ENCODE measurements at regions not wholly inside any gene's neighbourhood (a gene's known extent, or its start where the extent isn't known, plus 50 kb on each side); places are given as distances from the start of the nearest gene placed in this dataset.

- no peak for TF ChIP-seq TCF4 (CRISPR knock-in tag; IDR thresholded peaks at IDR 0.05; ENCODE audit: borderline replicate concordance)
- TF ChIP-seq ZNF8 (CRISPR knock-in tag; IDR thresholded peaks at IDR 0.05), result no peak
- TF ChIP-seq ZFP30 (CRISPR knock-in tag; IDR thresholded peaks at IDR 0.05), result no peak
- no peak for TF ChIP-seq ZC3H10 (CRISPR knock-in tag; IDR thresholded peaks at IDR 0.05)
- TF ChIP-seq ISL1 (CRISPR knock-in tag; IDR thresholded peaks at IDR 0.05), result no peak
- no peak for TF ChIP-seq TSHZ2 (CRISPR knock-in tag; IDR thresholded peaks at IDR 0.05)
- TF ChIP-seq ESRRG (CRISPR knock-in tag; IDR thresholded peaks at IDR 0.05), result no peak
- no peak for TF ChIP-seq POU6F1 (CRISPR knock-in tag; IDR thresholded peaks at IDR 0.05; ENCODE audit: borderline replicate concordance, low read depth)
- no peak for TF ChIP-seq BACH2 (CRISPR knock-in tag; IDR thresholded peaks at IDR 0.05; ENCODE audit: borderline replicate concordance)
- no peak for TF ChIP-seq ZNF70 (CRISPR knock-in tag; IDR thresholded peaks at IDR 0.05)
- no peak for TF ChIP-seq SNAI2 (CRISPR knock-in tag; IDR thresholded peaks at IDR 0.05)
- TF ChIP-seq TOX (CRISPR knock-in tag; IDR thresholded peaks at IDR 0.05; ENCODE audit: borderline replicate concordance), result no peak
- TF ChIP-seq GLIS3 (CRISPR knock-in tag; IDR thresholded peaks at IDR 0.05), result no peak
- no peak for TF ChIP-seq CSDC2 (CRISPR knock-in tag; IDR thresholded peaks at IDR 0.05)
- TF ChIP-seq PPARA (CRISPR knock-in tag; IDR thresholded peaks at IDR 0.05; ENCODE audit: borderline replicate concordance), result no peak
- no peak for TF ChIP-seq CSRNP3 (CRISPR knock-in tag; IDR thresholded peaks at IDR 0.05)
- no peak for TF ChIP-seq PATZ1 (CRISPR knock-in tag; IDR thresholded peaks at IDR 0.05; ENCODE audit: borderline replicate concordance)
- no peak for TF ChIP-seq RARB (CRISPR knock-in tag; IDR thresholded peaks at IDR 0.05)
- no peak for ATAC-seq
Measured at GRCh38 chr5:61965490-61965889, 340.5 kb upstream of the KIF2A start.

- no peak for TF ChIP-seq ESRRG (CRISPR knock-in tag; IDR thresholded peaks at IDR 0.05)
- TF ChIP-seq ZFP3 (CRISPR knock-in tag; IDR thresholded peaks at IDR 0.05), result no peak
- TF ChIP-seq ISL1 (CRISPR knock-in tag; IDR thresholded peaks at IDR 0.05), result no peak
- no peak for TF ChIP-seq ZC3H10 (CRISPR knock-in tag; IDR thresholded peaks at IDR 0.05)
- no peak for TF ChIP-seq BACH2 (CRISPR knock-in tag; IDR thresholded peaks at IDR 0.05; ENCODE audit: borderline replicate concordance)
- no peak for TF ChIP-seq ARNTL (CRISPR knock-in tag; IDR thresholded peaks at IDR 0.05; ENCODE audit: borderline replicate concordance, low read depth)
- TF ChIP-seq CREB5 (CRISPR knock-in tag; IDR thresholded peaks at IDR 0.05; ENCODE audit: low read depth), result no peak
- no peak for TF ChIP-seq TOX (CRISPR knock-in tag; IDR thresholded peaks at IDR 0.05; ENCODE audit: borderline replicate concordance)
- TF ChIP-seq GLIS3 (CRISPR knock-in tag; IDR thresholded peaks at IDR 0.05), result no peak
- no peak for TF ChIP-seq PPARA (CRISPR knock-in tag; IDR thresholded peaks at IDR 0.05; ENCODE audit: borderline replicate concordance)
- no peak for TF ChIP-seq ZNF565 (CRISPR knock-in tag; conservative IDR thresholded peaks at IDR 0.05; ENCODE audit: low read depth)
- TF ChIP-seq PATZ1 (CRISPR knock-in tag; IDR thresholded peaks at IDR 0.05; ENCODE audit: borderline replicate concordance), result no peak
- no peak for TF ChIP-seq ZNF8 (CRISPR knock-in tag; IDR thresholded peaks at IDR 0.05)
- TF ChIP-seq CSDC2 (CRISPR knock-in tag; IDR thresholded peaks at IDR 0.05), result no peak
- no peak for TF ChIP-seq ZFP30 (CRISPR knock-in tag; IDR thresholded peaks at IDR 0.05)
- TF ChIP-seq ZNF70 (CRISPR knock-in tag; IDR thresholded peaks at IDR 0.05), result no peak
- no peak for TF ChIP-seq SNAI2 (CRISPR knock-in tag; IDR thresholded peaks at IDR 0.05)
- TF ChIP-seq POU6F1 (CRISPR knock-in tag; IDR thresholded peaks at IDR 0.05; ENCODE audit: borderline replicate concordance, low read depth), result no peak
- TF ChIP-seq OSR1 (CRISPR knock-in tag; IDR thresholded peaks at IDR 0.05), result no peak
- TF ChIP-seq RARB (CRISPR knock-in tag; IDR thresholded peaks at IDR 0.05), result no peak
- no peak for ATAC-seq
Measured at GRCh38 chr5:61966296-61966955, 339.6 kb upstream of the KIF2A start.
